ENCODE measurements at regions not wholly inside any gene's neighbourhood (a gene's known extent, or its start where the extent isn't known, plus 50 kb on each side); places are given as distances from the start of the nearest gene placed in this dataset.

DNA sequence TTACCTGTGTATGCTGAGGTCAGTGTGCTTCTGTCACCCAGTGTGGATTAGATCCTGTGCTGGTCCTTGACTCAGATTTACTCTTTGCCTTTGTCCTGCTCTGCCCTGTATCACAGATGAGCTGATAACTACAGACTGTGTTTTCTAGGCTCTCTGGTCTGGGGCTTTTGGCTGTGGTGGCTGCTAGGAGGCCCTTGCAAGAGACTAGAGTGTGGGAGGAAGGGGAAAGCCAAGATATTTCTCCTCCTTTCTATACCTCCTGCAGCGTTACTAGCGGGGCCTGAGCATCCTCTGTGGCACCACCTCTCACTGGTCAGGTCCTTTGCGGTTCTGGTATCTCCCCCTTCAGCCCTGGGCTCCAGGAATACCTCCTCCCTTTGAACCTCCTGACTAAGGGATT lies 282.3 kb upstream of the TBC1D5 start:
- no peak for FAIRE-seq
- DNase-seq (ENCODE audit: insufficient read length, low spot score) = no peak
- TF ChIP-seq, protein P1, sequence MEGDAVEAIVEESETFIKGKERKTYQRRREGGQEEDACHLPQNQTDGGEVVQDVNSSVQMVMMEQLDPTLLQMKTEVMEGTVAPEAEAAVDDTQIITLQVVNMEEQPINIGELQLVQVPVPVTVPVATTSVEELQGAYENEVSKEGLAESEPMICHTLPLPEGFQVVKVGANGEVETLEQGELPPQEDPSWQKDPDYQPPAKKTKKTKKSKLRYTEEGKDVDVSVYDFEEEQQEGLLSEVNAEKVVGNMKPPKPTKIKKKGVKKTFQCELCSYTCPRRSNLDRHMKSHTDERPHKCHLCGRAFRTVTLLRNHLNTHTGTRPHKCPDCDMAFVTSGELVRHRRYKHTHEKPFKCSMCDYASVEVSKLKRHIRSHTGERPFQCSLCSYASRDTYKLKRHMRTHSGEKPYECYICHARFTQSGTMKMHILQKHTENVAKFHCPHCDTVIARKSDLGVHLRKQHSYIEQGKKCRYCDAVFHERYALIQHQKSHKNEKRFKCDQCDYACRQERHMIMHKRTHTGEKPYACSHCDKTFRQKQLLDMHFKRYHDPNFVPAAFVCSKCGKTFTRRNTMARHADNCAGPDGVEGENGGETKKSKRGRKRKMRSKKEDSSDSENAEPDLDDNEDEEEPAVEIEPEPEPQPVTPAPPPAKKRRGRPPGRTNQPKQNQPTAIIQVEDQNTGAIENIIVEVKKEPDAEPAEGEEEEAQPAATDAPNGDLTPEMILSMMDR (IDR thresholded peaks at IDR 0.05; ENCODE audit: insufficient read depth, missing control alignments) = no peak

DNA sequence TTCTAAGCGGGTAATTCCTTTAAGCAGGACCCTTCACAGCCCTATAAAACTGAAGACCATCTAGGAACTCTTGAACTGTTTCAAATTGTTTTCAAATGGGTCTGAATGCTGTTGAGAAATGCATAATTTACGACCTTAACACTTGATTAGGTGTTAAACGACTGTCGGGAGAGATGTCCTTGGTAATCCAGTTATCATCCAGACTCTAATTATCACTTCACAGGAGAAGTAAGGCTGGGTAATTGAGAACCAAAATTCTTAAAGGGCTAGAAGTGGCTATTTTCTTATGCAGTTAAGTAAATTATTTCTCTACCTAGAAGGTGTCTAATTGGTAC lies 276.7 kb upstream of the TBC1D5 start:
- DNase-seq (ENCODE audit: insufficient read length, low spot score) (no peak), FAIRE-seq (no peak)
- TF ChIP-seq, protein P1 (IDR thresholded peaks at IDR 0.05; ENCODE audit: insufficient read depth, missing control alignments) = no peak

DNA sequence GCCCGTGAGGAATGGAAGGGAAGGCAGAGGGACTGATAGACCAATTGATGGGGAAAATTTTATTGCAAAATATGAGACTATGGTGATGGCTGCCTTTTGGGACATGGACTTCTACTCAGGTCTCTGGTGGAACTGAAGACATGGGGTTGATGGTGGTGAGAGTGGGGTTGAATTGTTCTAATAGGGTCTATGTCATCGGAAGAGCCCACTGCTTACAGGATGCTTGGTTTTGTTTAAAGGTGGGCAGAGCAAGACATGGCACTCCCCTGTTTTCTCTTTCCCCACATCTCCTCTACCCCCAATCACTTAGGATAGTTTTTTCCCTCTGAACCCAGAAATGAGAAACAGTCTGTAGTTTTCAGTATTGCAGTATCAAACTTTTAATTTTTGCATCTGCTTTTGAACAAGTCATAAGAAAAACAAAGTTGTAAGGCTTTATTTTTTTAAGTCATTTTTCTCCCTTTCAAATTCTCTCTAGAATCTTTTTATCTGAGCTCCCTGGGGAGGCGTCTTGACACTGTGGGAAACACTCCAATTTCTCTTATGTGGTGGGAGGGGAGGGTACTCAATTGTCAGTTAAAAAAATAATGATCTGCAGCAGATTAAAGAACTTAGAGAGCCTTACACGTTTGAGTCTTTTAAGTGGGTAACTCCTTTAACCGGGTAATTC lies 276.2 kb upstream of the TBC1D5 start:
- DNase-seq (ENCODE audit: insufficient read length, low spot score) (no peak), FAIRE-seq (no peak)
- TF ChIP-seq, protein P1 (IDR thresholded peaks at IDR 0.05; ENCODE audit: insufficient read depth, missing control alignments) = no peak

DNA sequence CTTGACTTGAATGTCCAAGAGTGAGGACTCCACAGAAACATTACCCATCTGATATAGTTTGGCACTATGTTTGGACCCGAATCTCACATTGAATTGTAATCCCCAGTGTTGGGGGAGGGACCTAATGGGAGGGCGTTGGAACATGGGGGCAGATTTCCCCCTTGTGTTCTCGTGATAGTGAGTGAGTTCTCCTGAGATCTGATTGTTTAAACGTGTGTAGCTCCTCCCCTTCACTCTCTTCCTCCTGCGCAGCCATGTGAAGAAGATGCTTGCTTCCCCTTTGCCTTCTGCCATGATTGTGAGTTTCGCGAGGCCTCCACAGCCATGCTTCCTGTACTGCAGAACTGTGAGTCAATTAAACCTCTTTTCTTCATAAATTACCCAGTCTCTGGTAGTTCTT lies 273.9 kb upstream of the TBC1D5 start:
- FAIRE-seq = no peak
- TF ChIP-seq, protein P1 (IDR thresholded peaks at IDR 0.05; ENCODE audit: insufficient read depth, missing control alignments) = no peak
- DNase-seq (ENCODE audit: insufficient read length, low spot score) = no peak

DNA sequence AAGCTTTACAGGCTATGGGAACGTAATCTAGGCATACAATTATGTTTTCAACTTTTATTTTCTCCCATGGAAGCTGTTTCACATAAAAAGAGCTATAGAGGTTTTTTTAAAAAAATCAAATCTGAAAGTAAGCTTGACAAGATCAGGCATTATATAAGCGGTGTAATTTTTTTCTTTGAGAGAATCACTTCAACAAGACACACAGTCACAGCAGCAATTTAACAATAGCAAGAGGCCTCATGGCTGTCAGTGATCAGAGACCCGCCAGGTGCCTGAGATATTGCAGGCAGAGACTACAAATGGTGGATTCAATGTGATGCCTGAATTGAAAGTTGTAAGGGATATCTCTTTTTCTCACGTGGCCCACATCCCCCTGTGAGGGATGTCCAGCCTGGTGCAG lies 270.5 kb upstream of the TBC1D5 start:
- TF ChIP-seq, protein P1 (IDR thresholded peaks at IDR 0.05; ENCODE audit: insufficient read depth, missing control alignments) = no peak
- no peak for FAIRE-seq
- DNase-seq (ENCODE audit: insufficient read length, low spot score) = no peak

DNA sequence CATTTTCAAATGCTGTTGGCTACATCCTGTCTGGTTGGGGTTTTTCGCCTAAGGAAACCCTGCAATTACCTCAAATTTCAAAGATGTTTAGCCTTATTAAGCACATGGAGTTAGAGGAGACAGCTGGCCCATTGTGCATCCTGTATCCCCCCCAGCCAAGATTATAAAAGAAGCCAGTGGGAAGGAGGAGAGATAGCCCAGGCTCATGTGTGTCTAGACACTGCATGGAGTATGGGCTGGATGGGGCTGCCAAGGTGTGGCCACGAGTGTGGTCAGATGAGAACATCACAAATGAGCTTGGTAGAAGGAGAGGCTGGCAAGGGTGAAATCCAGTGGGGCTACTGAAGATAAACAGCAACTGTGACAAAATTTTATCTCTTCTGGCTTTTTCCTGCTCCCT lies 270.0 kb upstream of the TBC1D5 start:
- DNase-seq (ENCODE audit: insufficient read length, low spot score) (no peak), FAIRE-seq (no peak)
- TF ChIP-seq, protein P1 (IDR thresholded peaks at IDR 0.05; ENCODE audit: insufficient read depth, missing control alignments) = no peak

DNA sequence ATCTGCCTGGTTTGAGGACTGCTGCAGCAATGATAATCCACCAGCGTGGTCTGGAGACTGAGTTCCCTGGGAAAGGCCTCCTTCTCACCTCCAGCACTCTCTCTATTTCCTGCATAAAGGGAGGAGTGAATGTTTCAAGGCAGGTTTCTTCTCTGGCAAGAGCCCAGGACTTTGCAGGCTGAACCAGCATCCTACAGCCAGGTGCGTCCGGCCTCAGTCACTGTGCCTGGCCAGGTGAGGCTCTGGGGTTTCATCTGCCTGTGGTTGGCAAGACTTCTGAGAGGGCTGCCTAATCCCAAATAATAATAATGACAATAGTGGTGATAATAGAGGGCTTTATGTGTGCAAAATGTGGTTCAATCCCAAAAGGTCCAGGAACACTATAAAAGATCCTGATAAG lies 269.0 kb upstream of the TBC1D5 start:
- FAIRE-seq = no peak
- no peak for DNase-seq (ENCODE audit: insufficient read length, low spot score)
- TF ChIP-seq, protein P1 (IDR thresholded peaks at IDR 0.05; ENCODE audit: insufficient read depth, missing control alignments) = no peak

All from D721Med (cell line).